ENCODE measurements at regions not wholly inside any gene's neighbourhood (a gene's known extent, or its start where the extent isn't known, plus 50 kb on each side); places are given as distances from the start of the nearest gene placed in this dataset.

DNA sequence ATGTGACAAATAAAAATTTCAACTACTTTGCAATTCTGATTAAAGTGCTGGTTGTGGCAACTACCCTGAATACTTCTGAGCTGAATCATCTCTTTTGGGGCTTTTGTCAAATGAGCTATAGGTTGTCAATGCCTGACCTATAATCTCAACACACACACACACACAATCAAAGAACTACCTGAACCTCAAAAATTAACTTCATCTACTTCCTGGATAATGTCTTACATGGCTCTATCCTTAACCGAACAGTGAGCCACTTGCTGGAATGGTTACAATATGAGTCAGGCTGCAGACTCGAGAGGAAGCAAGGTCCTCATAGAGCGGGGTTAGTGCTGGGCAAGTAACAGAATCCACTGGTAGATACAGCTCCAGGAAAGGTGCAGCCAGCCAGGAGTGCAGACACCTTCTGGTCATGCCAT is 70.6 kb upstream of the DST start:
- no peak for DNase-seq

DNA sequence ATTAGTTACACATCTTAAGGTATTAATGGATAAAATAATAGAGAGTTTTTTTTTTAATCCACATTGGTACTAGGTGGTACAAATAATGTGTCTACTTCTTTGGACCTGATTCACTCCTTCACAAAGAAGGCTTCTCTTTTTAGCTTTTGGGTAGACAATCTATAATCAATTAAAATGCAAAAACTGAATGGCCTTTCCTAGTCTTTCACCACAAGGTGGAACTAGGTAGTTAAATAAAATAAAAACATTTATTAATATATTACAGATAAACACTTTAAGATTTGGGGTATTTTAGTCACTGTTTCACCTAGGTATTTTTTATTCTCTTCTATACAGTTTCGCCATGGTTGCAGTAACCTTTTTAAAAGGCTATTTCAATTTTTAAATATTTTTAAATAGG is 68.3 kb upstream of the DST start:
- no peak for DNase-seq

DNA sequence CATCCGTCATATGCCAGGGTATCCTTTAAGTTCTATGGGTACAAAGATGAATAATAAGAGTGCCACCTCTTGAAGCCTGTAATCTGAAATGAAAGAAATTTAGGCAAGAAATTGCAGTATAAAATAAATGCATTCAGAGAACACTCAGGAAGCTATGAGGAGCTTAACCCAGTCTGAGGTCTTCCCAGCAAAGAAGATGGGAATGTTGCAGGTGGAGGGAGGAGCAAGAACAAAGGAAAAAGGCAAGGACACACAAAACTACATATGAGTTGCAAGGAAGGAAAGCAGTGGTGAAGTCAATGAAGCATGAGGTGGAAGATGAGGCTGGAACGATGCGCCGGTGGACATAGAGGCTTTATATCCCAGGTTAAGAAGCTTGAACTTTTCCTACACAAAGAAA is 67.0 kb upstream of the DST start:
- no peak for DNase-seq

DNA sequence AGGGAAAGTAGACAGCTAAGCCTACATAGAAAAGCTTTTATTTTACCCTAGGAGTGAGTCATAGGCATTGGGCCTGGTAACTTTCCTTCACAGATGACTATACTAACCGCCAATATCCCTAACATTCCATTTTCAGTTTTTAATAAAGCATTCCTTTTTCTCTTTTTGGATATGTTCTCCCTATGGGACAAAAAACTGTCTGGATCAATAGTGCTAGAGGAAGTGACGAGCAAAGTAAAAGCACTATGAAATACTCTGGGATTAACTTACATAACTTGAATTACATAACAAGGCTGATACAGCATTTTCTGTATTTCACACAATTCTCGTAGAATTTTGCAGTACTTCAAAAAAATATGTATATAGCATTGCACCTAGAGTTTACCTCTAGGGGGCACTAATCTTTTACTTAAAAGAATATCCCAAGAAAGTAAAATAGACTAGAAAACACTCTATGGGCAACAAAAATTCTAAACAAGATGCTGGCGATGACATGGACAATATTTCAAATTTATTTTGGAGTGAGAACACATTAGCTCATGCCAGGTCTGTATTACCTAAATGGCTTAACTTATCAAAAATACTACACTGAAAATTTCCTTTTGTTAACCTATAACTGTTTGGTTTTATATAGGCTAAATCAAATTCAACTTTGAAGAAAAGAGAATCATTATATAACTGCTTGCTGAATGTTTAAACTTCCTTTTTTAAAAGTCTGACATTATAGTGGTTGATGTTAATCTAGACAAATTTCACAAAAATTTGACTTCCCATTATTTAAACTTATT is 66.3 kb upstream of the DST start:
- peak; percentile 62 to 84 (median 80) for DNase-seq

DNA sequence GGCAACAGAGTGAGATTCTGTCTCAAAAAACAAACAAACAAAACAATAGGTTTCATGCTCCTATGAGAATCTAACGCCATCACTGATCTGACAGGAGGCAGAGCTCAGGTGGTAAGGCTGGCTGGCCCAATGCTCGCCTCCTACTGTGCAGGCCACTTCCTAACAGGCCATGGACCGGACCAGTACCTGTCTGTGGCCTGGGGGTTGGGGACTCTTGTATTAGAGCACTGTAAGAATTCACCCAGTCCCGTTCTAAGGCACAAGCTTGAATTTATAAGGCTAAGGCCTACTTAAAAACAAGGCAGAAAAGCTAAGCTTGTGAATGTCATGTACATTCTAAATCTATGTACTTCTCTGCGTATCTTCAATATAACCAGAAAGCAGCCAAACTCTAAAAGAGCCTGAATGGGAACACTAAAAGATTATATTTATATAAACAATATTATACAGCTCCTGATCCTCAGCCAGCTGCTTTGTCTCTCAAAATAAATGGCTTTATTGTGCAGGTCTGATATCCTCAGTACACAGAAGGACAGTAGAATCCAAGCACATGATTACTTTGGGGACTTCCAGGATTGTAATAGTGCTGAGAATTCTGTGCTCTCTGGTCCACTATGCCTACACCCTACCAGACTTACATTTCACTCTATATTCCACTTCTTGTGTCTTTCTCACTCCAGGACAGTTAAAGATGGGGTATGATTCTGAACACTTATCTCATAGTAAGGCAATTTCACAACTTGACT is 64.5 kb upstream of the DST start:
- peak in 2 of 3 donors; percentile 22 to 24 for DNase-seq

DNA sequence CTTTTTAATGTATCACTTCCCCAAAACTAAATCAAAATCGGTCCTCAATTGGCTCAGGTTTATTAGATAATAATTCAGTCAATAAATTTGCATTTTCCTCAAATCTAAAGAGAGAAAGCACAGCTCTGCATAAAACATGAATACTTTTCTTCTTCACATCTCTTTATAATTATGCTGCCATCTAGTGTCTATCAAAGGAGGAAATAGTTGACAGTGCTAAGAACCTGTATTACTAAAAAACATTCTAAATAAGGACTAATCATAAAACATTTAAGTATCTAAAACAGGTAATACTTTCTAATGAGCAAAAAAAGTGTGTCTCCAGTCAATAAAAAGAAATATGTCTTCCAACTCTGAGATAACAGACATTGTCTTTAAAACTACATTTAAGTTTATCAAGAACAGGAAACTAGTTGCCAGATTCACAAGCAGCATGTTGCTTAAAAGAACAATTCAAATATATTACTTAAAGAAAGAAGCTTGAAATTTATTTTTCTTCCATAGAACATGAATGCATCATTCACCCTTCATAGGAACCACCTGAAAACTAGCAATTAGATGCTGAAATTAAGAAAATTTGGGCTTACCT is 56.5 kb upstream of the DST start:
- DNase-seq: peak; percentile 11 to 64 (median 61)

DNA sequence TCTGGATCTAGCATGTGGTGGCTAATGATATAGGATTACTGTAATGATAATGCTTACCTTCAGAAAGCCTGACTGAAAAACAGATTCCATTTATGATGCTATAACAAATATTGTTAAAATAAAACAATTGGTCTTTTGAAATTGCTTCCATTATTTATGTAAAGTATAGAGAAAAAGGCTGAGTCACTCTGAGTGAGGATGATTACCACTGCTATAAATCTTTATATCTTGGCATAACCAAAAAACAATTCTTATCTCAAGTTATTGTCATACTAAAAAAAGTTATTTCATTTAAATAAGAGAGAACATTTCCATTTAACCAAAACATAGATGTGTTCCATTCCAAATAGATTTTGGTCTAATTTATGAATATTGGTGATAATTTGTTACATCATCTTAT is 53.0 kb upstream of the DST start:
- no peak for DNase-seq

DNA sequence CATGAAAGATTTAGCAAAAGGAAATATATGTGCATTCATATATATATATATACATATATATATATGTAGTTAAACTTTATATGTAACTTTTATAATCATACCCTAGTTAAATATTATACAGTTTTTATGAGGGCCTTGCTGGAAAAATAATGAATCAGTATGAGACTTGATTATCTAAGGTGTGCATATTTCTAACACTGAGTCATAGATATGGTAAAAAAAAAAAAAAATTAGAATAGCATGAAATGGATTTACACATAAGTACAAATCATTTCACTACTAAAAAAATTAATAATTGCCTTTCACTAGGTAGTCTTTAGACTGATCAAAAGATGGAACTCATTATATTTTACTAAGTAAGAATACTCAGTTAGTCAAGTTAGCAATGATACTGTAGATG is 51.3 kb upstream of the DST start:
- no peak for DNase-seq

DNA sequence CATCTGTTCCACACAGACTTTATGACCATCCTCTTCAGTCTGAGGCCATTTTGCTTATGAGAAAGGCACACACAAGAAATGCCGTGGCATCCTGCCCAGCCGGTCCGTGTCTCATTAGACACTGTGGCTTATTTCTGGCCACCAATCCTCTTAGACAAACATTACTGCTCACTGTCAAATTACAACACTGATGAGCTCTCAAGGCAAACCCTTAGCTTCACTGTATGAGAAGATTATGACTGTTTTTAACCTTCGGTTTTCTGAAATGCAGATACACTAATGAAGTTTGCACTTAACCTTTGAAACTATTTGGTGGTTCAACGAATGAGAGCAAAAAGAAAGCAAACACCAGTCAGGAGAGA is 50.5 kb upstream of the DST start:
- DNase-seq: no peak

DNA sequence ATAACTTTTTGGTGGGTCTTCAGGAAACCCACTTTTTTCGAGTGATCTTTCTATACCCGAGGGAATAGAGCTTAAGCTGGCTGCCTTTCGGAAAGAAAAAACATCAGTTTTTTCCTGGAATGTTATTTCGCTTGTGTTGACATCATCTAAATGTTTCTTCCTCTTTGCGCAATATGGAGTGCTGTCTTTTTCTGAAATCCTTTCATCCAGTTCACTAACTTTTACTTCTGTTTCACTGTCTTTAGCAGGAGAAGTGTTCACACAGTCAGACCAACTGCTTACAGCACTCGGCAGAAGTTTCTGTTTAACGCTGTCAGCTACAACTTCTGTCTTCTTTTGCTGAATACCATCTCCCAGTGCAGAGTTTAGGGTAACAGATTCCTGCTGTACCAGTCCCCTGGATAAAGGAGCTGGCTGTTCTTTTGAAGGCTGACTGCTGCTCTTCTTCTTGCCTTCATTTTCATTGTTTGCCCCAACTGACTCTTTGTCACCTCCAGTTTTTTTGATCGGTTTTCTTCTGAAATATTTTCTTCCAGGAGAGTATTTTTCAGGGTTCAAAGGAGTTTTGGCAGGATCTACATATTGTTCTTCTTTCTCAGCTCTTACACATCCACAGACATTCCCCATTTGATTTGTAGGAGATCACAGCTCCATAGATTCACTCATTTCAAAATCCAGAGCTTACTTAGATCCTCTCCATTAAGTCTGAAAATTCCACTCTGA is 50.0 kb upstream of the DST start:
- peak; percentile 36 to 67 (median 63) for DNase-seq
